HUDEP-2 (cell line): ENCODE measurements at regions not wholly inside any gene's neighbourhood (a gene's known extent, or its start where the extent isn't known, plus 50 kb on each side); places are given as distances from the start of the nearest gene placed in this dataset.

Experiments
- DNase-seq, 76 experiments: peaks; one replicate each; lab custom pipeline; 2025; ENCODE audit not compliant: unreplicated experiment in 76 of 76; lab: John Stamatoyannopoulos, UW

- no peak for DNase-seq
Measured at GRCh38 chr7:155138204-155138603, 68.1 kb downstream of the HTR5A start.

GRCh38 chr7:155141562-155141961, 71.4 kb downstream of the HTR5A start:
- no peak for DNase-seq

- no peak for DNase-seq
Measured at GRCh38 chr7:155143381-155143780, 73.3 kb downstream of the HTR5A start.

- no peak for DNase-seq
Measured at GRCh38 chr7:155144371-155144770, 74.2 kb downstream of the HTR5A start.

- DNase-seq = no peak
Measured at GRCh38 chr7:155145477-155146255, 75.5 kb downstream of the HTR5A start.

- DNase-seq = no peak
Measured at GRCh38 chr7:155147172-155147571, 77.0 kb downstream of the HTR5A start.

GRCh38 chr7:155147624-155148023, 77.5 kb downstream of the HTR5A start:
- DNase-seq = no peak

- no peak for DNase-seq
Measured at GRCh38 chr7:155153676-155154075, 83.6 kb downstream of the HTR5A start.

GRCh38 chr7:155154586-155154985, 84.5 kb downstream of the HTR5A start:
- DNase-seq = no peak

- no peak for DNase-seq
Measured at GRCh38 chr7:155161690-155162089, 91.6 kb downstream of the HTR5A start.

- DNase-seq = no peak
Measured at GRCh38 chr7:155162422-155162821, 92.3 kb downstream of the HTR5A start.

- DNase-seq = no peak
Measured at GRCh38 chr7:155163696-155164095, 93.6 kb downstream of the HTR5A start.

- DNase-seq = no peak
Measured at GRCh38 chr7:155164316-155164715, 94.2 kb downstream of the HTR5A start.

- DNase-seq = no peak
Measured at GRCh38 chr7:155166108-155166507, 96.0 kb downstream of the HTR5A start.

GRCh38 chr7:155166673-155167370, 96.7 kb downstream of the HTR5A start:
- DNase-seq = peak in 2 of 76 experiments; percentile 2 to 18

- DNase-seq = no peak
Measured at GRCh38 chr7:155167706-155168365, 97.7 kb downstream of the HTR5A start.

GRCh38 chr7:155168597-155169480, 98.7 kb downstream of the HTR5A start:
- DNase-seq = no peak

- no peak for DNase-seq
Measured at GRCh38 chr7:155169498-155170065, 99.5 kb downstream of the HTR5A start.

- no peak for DNase-seq
Measured at GRCh38 chr7:155170331-155170730, 100.2 kb downstream of the HTR5A start.

GRCh38 chr7:155172141-155172540, 102.0 kb downstream of the HTR5A start:
- no peak for DNase-seq
